ENCODE measurements at regions not wholly inside any gene's neighbourhood (a gene's known extent, or its start where the extent isn't known, plus 50 kb on each side); places are given as distances from the start of the nearest gene placed in this dataset.

DNA sequence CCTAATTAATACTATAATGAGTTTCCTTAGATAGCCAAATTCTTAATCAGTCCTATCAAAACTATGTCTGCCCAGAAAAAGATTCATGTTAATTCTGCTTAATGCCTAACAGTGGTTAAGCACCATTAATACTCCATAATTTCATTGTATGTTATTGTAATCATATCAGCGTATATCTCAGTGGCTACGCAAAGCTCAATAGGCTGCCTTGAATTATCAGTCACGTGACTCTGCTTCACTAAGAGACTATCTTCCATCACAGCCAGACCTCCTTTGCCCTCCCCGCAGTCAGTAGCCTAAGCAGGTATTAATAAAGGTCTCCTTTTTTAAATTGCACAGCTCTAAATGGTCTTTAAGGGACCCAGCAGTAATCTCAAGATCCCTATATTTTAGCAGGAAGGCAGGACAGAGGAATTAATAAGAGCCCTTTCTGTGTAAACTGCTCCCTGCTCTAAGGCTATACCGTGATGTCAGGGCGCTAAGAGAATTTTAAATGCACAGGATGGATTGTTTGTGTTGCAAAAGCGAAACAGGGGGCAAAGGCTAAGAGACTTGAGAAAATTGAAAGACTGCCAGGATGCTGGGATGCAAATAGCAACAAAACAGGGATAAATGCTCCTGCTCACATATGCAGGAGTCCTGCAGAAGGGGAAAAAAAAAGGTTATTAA, 215.6 kb upstream of the POU3F3 start:
- TF ChIP-seq, protein P1, sequence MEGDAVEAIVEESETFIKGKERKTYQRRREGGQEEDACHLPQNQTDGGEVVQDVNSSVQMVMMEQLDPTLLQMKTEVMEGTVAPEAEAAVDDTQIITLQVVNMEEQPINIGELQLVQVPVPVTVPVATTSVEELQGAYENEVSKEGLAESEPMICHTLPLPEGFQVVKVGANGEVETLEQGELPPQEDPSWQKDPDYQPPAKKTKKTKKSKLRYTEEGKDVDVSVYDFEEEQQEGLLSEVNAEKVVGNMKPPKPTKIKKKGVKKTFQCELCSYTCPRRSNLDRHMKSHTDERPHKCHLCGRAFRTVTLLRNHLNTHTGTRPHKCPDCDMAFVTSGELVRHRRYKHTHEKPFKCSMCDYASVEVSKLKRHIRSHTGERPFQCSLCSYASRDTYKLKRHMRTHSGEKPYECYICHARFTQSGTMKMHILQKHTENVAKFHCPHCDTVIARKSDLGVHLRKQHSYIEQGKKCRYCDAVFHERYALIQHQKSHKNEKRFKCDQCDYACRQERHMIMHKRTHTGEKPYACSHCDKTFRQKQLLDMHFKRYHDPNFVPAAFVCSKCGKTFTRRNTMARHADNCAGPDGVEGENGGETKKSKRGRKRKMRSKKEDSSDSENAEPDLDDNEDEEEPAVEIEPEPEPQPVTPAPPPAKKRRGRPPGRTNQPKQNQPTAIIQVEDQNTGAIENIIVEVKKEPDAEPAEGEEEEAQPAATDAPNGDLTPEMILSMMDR (conservative IDR thresholded peaks at IDR 0.05 in 1 of 2, IDR thresholded peaks at IDR 0.05 in 1 of 2; ENCODE audit: extremely low read depth in 1 of 2, insufficient read depth in 1 of 2, low read depth in 1 of 2, low read length in 2 of 2) = no peak
- TF ChIP-seq EZH2 (IDR thresholded peaks at IDR 0.05; ENCODE audit: borderline replicate concordance, low read length) = no peak

Measured in mammary epithelial cell (primary cell).